ENCODE measurements at regions not wholly inside any gene's neighbourhood (a gene's known extent, or its start where the extent isn't known, plus 50 kb on each side); places are given as distances from the start of the nearest gene placed in this dataset.

DNA sequence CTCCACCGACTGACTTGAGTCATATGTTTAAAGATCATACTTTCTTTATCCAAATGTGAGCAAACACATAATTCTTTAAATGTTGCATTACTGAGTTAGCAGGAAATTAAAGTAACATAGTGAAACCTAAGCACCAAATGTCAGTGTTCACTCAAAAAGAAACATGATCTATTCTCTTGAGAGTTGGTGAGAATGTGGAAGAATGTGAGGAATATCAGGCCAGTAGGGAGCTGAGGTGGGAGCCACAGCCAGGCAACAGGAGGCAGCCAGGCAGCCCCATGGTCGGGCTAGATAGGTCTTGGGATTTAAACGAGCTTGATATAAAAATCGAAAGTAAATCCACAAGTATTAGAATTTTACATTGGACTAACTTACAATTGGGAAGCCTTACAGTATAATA is 198.1 kb upstream of the SH3BP4 start:
- no peak for DNase-seq
- Mint-ChIP-seq H3K4me3 (no peak overlapping the region), H3K27me3 (peaks cover 7% of the 10 kb centered on the region), H3K36me3 (no peaks in the 10 kb centered on the region), H3K27ac (no peak overlapping the region), H3K4me1 (no peaks in the 10 kb centered on the region), H3K9me3 (peaks cover 2% of the 10 kb centered on the region)

DNA sequence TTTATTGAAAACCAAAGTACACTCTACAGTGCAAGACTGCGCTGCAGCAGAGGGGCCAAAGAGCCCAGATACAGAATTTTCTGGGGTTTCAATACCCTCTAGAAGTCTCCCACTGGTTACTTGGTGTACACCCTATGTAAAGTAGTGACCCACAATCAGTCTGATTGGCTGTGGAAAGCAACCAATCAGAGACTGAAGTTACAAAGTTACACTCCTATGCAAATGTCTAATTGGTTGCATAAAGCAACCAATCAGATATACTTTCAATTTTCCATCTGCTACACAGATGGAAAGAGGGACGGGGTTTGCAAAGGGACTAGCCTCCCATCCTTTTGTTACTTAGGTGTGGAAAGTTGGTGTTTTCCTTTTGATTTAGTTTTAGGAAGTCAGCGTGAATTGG is 198.9 kb upstream of the SH3BP4 start:
- Mint-ChIP-seq H3K4me1 (no peaks in the 10 kb centered on the region), H3K27ac (no peak overlapping the region), H3K36me3 (no peaks in the 10 kb centered on the region), H3K9me3 (peaks cover 4% of the 10 kb centered on the region), H3K4me3 (no peak overlapping the region), H3K27me3 (peaks cover 13% of the 10 kb centered on the region)
- no peak for DNase-seq

DNA sequence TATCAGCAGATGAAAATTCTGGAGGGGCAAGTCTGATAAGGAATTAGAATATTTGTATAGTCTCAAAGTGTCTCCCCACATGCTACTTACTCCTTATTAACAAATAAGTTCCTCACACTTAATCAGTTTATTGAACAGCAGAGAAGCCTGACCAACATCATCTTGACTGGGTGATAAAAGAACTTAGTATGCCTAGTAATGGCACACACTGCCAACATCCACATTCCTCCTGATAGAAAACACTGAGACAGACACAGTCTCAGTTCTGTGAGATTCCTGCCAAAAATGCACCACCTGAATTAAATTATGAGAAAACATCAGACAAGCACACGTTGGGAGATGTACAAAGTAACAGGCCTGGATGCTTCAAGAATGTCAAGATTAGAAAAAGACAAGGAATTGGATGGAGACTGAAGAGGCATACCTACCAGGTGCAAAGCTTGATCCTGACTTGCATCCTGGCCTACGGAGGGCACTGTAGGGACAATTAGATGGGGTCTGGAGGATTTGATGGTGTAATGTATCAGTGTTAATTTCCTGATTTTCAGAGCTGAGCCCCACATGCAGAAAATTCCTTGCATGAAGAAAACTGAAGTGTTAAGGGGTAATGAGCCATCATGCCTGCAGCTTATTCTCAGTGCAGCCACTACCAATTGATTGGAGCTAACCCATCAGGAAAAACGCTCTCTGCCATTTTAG is 200.4 kb upstream of the SH3BP4 start:
- peaks cover 21% of the 10 kb centered on the region for H3K27me3 Mint-ChIP-seq

DNA sequence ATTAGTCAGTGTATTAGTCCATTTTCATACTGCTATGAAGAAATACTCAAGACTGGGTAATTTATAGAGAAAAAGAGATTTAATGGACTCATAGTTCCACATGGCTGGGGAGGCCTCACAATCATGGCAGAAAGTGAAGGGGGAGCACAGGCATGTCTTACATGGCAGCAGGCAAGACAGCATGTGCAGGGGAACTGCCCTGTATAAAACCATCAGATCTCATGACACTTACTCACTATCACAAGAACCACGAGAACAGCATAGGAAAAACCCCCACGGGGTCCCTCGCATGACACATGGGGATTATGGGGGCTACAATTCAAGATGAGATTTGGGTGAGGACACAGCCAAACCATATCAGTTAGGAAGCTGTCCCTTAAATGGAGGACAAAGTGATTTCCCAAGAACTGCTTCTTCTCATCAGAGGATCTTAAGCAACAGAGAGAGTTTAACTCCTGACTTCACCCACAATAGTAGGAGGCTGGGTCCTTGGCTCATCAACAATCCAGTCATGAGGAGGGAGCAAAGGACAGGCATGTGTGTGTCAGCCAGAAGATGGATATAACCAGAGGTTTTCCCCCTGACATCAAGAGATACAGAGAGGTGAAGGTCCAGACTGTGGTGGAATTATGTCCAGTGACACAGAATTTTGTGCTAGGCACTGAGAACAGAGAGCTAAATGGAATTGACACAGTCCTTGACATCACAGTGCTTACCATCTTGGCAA is 203.8 kb upstream of the SH3BP4 start:
- Mint-ChIP-seq H3K27ac (no peak overlapping the region), H3K36me3 (peaks cover 2% of the 10 kb centered on the region), H3K27me3 (peaks cover 23% of the 10 kb centered on the region), H3K9me3 (peaks cover 4% of the 10 kb centered on the region), H3K4me1 (no peaks in the 10 kb centered on the region), H3K4me3 (no peak overlapping the region)
- DNase-seq, result no peak

More for the DNA sequence above, 200.4 kb upstream of the SH3BP4 start:
- Mint-ChIP-seq H3K9me3 (peaks cover 4% of the 10 kb centered on the region), H3K27ac (no peak overlapping the region), H3K4me1 (no peaks in the 10 kb centered on the region), H3K4me3 (no peak overlapping the region), H3K36me3 (no peaks in the 10 kb centered on the region)
- no peak for DNase-seq

DNA sequence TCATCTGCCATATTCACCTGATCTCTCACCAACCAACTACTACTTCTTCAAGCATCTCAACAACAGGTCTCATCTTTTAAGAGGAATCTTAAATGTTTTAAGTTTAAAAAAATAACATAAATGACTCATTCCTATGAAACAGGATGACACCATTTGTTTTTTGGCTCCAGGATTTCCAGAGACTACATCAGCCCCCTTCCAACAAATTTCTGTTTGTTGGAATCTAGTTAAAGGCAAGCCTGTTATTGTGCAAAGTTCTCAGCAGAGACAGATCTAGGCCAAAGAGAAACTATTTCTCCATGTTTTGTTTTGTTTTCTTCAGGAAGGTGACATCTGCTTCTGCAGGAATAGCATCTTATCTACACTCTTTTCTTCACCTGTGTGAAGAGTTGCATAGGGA is 204.8 kb upstream of the SH3BP4 start:
- Mint-ChIP-seq H3K36me3 (peaks cover 2% of the 10 kb centered on the region), H3K27me3 (peaks cover 23% of the 10 kb centered on the region), H3K9me3 (peaks cover 4% of the 10 kb centered on the region), H3K4me3 (no peak overlapping the region), H3K4me1 (no peaks in the 10 kb centered on the region), H3K27ac (no peak overlapping the region)
- DNase-seq, result no peak

DNA sequence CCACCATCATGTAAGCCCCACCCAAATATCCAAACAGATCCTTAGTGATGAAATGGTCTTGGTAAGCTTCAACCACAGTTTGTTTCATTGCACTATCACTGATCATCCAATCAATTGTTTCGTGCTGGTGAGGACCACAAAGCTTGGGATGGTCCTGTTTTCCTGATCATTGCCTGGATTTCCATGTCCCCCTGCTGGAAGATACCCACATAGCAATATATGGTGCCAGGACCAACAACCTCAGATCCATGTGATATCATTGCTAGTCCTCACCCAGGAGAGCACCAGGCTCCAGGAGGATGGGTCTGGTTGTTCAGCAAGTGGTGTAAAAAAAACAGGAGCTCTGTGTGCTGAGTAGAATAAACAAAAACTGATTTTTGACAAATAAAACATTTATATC is 206.5 kb upstream of the SH3BP4 start:
- DNase-seq, result no peak
- Mint-ChIP-seq H3K9me3 (peaks cover 6% of the 10 kb centered on the region), H3K27ac (no peak overlapping the region), H3K4me3 (no peak overlapping the region), H3K27me3 (peaks cover 28% of the 10 kb centered on the region), H3K36me3 (peaks cover 2% of the 10 kb centered on the region), H3K4me1 (no peaks in the 10 kb centered on the region)

DNA sequence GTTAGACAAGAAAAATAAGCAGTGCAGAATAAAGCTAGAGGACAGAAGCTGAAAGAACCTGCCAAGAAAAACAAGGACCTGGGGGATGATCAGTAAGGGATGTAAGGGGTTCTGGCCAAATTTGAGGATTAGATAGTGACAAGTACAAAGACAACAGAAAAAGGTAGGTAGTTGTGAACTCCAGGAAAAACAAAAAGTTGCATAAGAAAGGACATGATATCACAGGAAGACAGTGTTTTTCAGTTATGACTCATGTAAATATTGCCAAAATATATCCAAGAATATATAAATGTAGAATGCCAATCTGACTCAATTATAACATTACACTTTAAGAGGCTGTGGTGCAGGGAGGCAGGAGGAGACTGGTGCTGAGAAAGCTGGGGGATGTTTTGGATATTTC is 209.8 kb upstream of the SH3BP4 start:
- Mint-ChIP-seq H3K4me1 (no peaks in the 10 kb centered on the region), H3K27me3 (peaks cover 36% of the 10 kb centered on the region), H3K4me3 (no peak overlapping the region), H3K9me3 (peaks cover 2% of the 10 kb centered on the region), H3K36me3 (peaks cover 2% of the 10 kb centered on the region), H3K27ac (no peak overlapping the region)
- no peak for DNase-seq

DNA sequence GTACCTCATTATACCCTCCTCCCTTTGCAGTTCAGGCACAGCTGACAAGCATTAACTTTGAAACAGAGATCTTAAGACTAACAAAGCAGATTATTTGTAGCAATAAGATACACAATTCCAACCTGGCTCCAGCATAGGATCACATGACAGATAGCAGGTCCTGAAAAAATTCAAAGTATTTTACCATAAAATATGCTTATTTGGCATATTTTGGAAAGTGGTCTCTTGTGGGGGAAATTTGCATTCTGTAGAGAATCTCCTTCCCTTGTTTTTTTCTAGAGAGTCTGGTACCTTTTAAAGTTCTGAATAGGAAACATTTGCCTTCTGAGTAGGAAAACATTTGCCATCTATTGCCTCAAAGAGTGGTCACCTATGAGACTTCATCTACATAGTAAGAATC is 212.8 kb upstream of the SH3BP4 start:
- no peaks in the 10 kb centered on the region for H3K4me1 Mint-ChIP-seq
- no peak overlapping the region for H3K4me3 Mint-ChIP-seq
- H3K36me3 Mint-ChIP-seq, result no peaks in the 10 kb centered on the region
- DNase-seq, result no peak
- H3K27ac Mint-ChIP-seq, result no peak overlapping the region
- H3K9me3 Mint-ChIP-seq, result peaks cover 9% of the 10 kb centered on the region
- peaks cover 31% of the 10 kb centered on the region for H3K27me3 Mint-ChIP-seq

DNA sequence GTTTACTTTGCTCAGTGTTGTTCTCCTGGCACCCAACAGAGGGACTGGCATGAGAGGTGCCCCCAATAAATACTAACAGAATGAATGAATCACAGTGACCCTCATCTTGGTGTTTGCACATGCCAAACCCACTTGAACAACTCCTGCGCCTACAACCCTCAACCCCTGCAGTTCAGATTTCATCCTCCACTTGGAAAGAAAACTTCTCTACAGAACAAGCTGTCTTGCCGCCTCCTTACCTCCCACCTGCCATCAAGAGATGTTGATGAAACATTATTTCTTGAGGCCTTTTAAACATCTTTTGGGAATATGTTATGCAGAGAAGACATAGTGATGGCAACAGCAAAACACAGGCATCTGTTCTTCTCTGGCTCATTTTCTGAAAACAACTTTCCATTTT is 216.0 kb upstream of the SH3BP4 start:
- Mint-ChIP-seq H3K36me3 (no peaks in the 10 kb centered on the region), H3K27ac (no peak overlapping the region), H3K27me3 (peaks cover 29% of the 10 kb centered on the region), H3K4me1 (no peaks in the 10 kb centered on the region), H3K4me3 (no peak overlapping the region), H3K9me3 (peaks cover 7% of the 10 kb centered on the region)
- DNase-seq, result no peak

DNA sequence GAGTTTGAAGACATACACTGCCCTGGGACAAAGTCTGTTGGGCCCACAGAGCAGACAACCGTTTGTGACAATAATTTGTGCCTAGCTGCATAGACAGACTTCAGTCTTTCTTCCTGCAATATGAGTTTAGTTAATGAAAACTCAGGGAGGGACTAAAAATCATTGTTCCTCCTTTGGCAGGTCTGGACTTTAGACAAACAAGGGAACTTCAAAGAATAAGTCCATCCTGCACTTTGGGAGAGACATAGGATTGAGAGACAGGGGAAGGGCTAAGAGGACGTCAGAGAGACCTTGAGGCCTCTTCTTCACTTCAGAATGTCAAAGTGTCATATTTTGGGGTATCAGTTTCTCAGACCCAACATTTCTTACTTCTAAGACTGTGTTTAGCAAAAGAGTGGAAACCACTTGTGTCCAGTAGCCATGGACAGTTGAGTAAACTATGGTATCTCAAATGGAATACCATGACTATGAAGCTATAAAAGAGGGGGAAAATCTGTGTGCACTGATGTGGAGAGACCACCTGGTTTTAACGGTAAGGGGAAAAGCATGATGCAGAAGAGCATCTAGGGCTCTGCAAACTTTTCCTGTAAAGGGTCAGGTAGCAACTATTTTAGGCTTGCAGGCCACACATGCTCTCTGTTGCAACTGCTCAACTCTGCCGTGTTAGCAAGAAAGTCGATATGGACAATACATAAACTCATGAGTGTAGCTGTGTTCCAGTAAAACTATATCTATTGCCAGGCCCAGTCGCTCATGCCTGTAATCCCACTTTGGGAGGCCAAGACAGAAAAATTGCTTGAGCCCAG is 217.8 kb upstream of the SH3BP4 start:
- H3K36me3 Mint-ChIP-seq, result no peaks in the 10 kb centered on the region
- H3K4me3 Mint-ChIP-seq, result no peak overlapping the region
- peaks cover 27% of the 10 kb centered on the region for H3K27me3 Mint-ChIP-seq
- no peak overlapping the region for H3K27ac Mint-ChIP-seq
- H3K9me3 Mint-ChIP-seq, result peaks cover 7% of the 10 kb centered on the region
- H3K4me1 Mint-ChIP-seq, result no peaks in the 10 kb centered on the region
- no peak for DNase-seq

DNA sequence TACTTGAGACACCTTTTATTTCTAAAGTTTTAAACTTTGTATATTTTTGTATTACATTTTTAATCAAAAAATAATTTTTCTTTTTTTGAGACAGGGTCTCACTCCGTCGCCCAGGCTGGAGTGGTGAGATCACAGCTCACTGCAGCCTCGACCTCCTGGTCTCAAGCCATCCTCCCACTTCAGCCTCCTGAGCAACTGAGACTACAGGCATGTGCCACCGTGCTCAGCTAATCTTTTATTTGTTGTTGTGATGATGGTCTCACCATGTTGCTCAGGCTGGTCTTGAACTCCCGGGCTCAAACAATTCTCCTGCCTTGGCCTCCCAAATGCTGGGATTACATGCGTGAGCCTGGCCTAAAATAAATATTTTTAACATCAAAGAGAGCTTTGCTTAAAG is 218.7 kb upstream of the SH3BP4 start:
- peaks cover 18% of the 10 kb centered on the region for H3K27me3 Mint-ChIP-seq
- H3K36me3 Mint-ChIP-seq, result no peaks in the 10 kb centered on the region
- no peak overlapping the region for H3K4me3 Mint-ChIP-seq
- H3K27ac Mint-ChIP-seq, result no peak overlapping the region
- no peak for DNase-seq
- H3K4me1 Mint-ChIP-seq, result no peaks in the 10 kb centered on the region
- peaks cover 7% of the 10 kb centered on the region for H3K9me3 Mint-ChIP-seq

DNA sequence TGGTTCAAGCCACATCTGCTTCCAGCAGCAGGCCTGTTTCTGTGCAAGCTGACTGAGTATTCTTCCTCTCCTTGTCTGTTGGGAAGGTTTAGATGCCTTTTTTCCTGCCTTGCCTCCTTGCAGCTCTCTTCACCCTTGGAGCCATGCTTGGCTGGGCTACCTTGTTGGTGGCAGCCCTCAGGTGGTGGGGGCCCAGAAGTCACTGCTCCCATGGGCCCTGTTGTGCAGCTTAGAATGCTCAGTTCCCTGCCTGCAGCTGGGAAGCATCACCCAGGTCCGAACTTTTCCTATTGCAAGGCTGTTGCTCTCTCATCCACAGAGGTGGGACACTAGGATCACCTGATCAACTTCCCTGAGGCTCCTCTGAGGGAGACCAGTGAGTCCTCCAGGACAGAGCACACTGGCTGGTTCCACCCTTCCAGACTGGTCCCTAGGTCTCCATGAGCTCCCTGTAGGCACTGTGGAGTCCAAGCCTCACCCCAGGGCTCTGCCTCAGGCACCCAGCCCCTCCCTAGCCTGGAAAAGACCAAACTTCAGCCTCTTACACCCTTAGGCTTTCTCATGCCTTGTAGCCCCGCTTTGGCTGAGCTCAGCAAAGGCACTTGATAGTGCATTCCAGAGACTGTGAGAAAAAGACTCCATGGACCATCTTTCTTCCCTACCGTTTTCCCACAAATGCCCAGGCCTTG is 219.3 kb upstream of the SH3BP4 start:
- Mint-ChIP-seq H3K36me3 (no peaks in the 10 kb centered on the region), H3K27me3 (peaks cover 12% of the 10 kb centered on the region), H3K27ac (no peak overlapping the region), H3K4me3 (no peak overlapping the region), H3K9me3 (peaks cover 7% of the 10 kb centered on the region), H3K4me1 (no peaks in the 10 kb centered on the region)
- no peak for DNase-seq

DNA sequence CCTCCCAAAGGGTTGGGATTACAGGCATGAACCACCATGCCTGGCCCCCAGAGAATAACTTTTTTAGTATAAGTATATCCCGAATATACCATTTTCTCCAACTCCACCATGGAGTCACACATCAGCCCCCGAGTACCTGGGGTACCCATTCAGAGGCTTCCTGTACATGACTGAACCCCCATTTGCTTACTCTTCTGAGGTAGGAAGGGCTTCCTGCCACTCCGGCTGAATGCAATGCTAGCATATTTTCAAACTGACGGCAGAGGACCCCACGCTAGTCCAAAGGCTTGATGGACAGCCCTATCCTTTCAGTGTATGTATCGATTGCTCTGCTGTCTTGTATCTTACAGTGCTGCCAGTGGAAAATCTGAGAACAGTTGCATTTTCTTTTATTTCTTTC is 220.6 kb upstream of the SH3BP4 start:
- no peaks in the 10 kb centered on the region for H3K36me3 Mint-ChIP-seq
- H3K27me3 Mint-ChIP-seq, result peaks cover 8% of the 10 kb centered on the region
- no peak overlapping the region for H3K4me3 Mint-ChIP-seq
- H3K9me3 Mint-ChIP-seq, result peaks cover 7% of the 10 kb centered on the region
- no peak overlapping the region for H3K27ac Mint-ChIP-seq
- DNase-seq, result no peak
- no peaks in the 10 kb centered on the region for H3K4me1 Mint-ChIP-seq

DNA sequence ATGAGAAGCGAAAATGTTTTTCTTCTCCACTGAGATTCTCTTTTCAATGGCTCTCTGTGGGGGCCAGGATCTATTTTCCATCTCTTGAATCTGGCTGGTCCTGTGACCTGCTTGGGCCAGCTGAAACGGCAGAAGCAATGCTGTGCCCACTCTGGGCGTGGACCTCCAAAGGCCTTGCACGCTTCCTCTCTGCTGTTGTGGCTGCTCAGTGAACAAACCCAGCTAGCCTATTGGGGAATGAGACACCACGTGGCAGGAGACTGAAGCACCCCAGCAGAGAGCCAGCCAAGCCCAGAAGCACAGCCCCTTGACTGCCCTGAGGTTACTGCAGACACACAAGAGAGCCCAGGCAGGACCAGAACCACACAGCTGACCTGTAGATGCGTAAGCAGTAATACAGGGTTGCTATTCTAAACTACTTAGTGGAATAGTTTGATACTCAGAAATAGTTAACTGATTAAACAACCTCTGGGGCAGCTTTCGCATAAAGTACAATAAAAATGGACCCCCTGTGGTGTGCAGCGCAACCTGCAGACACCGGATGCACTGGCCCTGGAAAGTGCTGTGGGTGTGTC is 221.7 kb upstream of the SH3BP4 start:
- DNase-seq, result no peak
- H3K4me1 Mint-ChIP-seq, result no peaks in the 10 kb centered on the region
- no peak overlapping the region for H3K4me3 Mint-ChIP-seq
- no peaks in the 10 kb centered on the region for H3K36me3 Mint-ChIP-seq
- H3K27me3 Mint-ChIP-seq, result peaks cover 9% of the 10 kb centered on the region
- no peak overlapping the region for H3K27ac Mint-ChIP-seq
- peaks cover 1% of the 10 kb centered on the region for H3K9me3 Mint-ChIP-seq

Data from activated naive CD8-positive, alpha-beta T cell treated with anti-CD3 and anti-CD28 coated beads for 36 hours (primary cell).